ENCODE measurements at regions not wholly inside any gene's neighbourhood (a gene's known extent, or its start where the extent isn't known, plus 50 kb on each side); places are given as distances from the start of the nearest gene placed in this dataset.

GRCh38 chr20:54340206-54340605 lies 132.3 kb downstream of the PFDN4 start:
- DNase-seq = no peak
- ATAC-seq = peak; percentile 75
- Histone ChIP-seq H3K9me3 (no peaks in the 10 kb centered on the region), H3K4me3 (no peak overlapping the region), H3K4me1 (peaks cover 0 to 4% of the 10 kb centered on the region in 2 donors), H3K27me3 (no peaks in the 10 kb centered on the region), H3K27ac (peak overlapping the region in 1 of 2 donors; percentile 55), H3K36me3 (no peaks in the 10 kb centered on the region)
- no peak for TF ChIP-seq CTCF (IDR thresholded peaks at IDR 0.05)
- intact Hi-C loops (cut with DNase I) = no loop called here

GRCh38 chr20:54340667-54341081 lies 132.8 kb downstream of the PFDN4 start:
- peak; percentile 37 for ATAC-seq
- Histone ChIP-seq H3K27me3 (no peaks in the 10 kb centered on the region), H3K4me3 (no peak overlapping the region), H3K36me3 (no peaks in the 10 kb centered on the region), H3K27ac (peak overlapping the region in 1 of 2 donors; percentile 55), H3K9me3 (no peaks in the 10 kb centered on the region), H3K4me1 (peaks cover 0 to 4% of the 10 kb centered on the region in 2 donors)
- intact Hi-C loops (cut with DNase I) = no loop called here
- no peak for DNase-seq
- TF ChIP-seq CTCF (IDR thresholded peaks at IDR 0.05) = no peak

GRCh38 chr20:54342258-54342920 lies 133.0 kb upstream of the DOK5 start:
- intact Hi-C loops (cut with DNase I) = no loop called here
- no peak for ATAC-seq
- H3K9me3 ChIP-seq = no peaks in the 10 kb centered on the region

GRCh38 chr20:54343099-54343498 lies 132.3 kb upstream of the DOK5 start:
- no peak for TF ChIP-seq CTCF (IDR thresholded peaks at IDR 0.05)
- intact Hi-C loops (cut with DNase I) = no loop called here
- Histone ChIP-seq H3K4me1 (peaks cover 0 to 4% of the 10 kb centered on the region in 2 donors), H3K4me3 (no peak overlapping the region), H3K9me3 (no peaks in the 10 kb centered on the region), H3K36me3 (no peaks in the 10 kb centered on the region), H3K27ac (no peak overlapping the region), H3K27me3 (no peaks in the 10 kb centered on the region)
- ATAC-seq (no peak), DNase-seq (no peak)

More at GRCh38 chr20:54342258-54342920, 133.0 kb upstream of the DOK5 start:
- Histone ChIP-seq H3K4me3 (no peak overlapping the region), H3K27me3 (no peaks in the 10 kb centered on the region), H3K36me3 (no peaks in the 10 kb centered on the region), H3K4me1 (peaks cover 0 to 4% of the 10 kb centered on the region in 2 donors), H3K27ac (no peak overlapping the region)
- no peak for DNase-seq
- TF ChIP-seq CTCF (IDR thresholded peaks at IDR 0.05) = no peak

GRCh38 chr20:54343634-54344033 lies 131.8 kb upstream of the DOK5 start:
- TF ChIP-seq CTCF (IDR thresholded peaks at IDR 0.05) = no peak
- no peak overlapping the region for H3K27ac ChIP-seq
- no peak for DNase-seq

More at GRCh38 chr20:54343634-54344033, 131.8 kb upstream of the DOK5 start:
- no peak overlapping the region for H3K4me3 ChIP-seq
- H3K4me1 ChIP-seq = peaks cover 0 to 4% of the 10 kb centered on the region in 2 donors
- H3K9me3 ChIP-seq = no peaks in the 10 kb centered on the region
- peak; percentile 57 for ATAC-seq
- H3K36me3 ChIP-seq = no peaks in the 10 kb centered on the region
- intact Hi-C loops (cut with DNase I) = no loop called here
- no peaks in the 10 kb centered on the region for H3K27me3 ChIP-seq
